Activated T-cell treated with anti-CD3 and anti-CD28 coated beads, Interleukin-2, amount 50 U/mL, for 4 hours (primary cell): ENCODE measurements at regions not wholly inside any gene's neighbourhood (a gene's known extent, or its start where the extent isn't known, plus 50 kb on each side); places are given as distances from the start of the nearest gene placed in this dataset.

Experiments used
- ATAC-seq, 2 donors: fragments of 200-7000 bp; cut with Tn5 transposase; one replicate each; pipeline ENCODE4 v1.10.0; 2021
- DNase-seq: peaks from one replicate; pipeline ENCODE4 v3.0.0-alpha.2; 2020
- H3K27me3 Mint-ChIP-seq: one replicate; pipeline ENCODE4 v1.8.0; 2021; ENCODE audit warnings: low read depth, mixed read lengths
- H3K36me3 Mint-ChIP-seq: one replicate; pipeline ENCODE4 v1.8.0; 2022; ENCODE audit warnings: mixed read lengths; ENCODE audit not compliant: insufficient read depth
- H3K4me1 Mint-ChIP-seq: one replicate; pipeline ENCODE4 v1.8.0; 2021; ENCODE audit warnings: low read depth, mixed read lengths
- H3K4me3 Mint-ChIP-seq: one replicate; pipeline ENCODE4 v1.8.0; 2021; ENCODE audit warnings: mild to moderate bottlenecking, moderate library complexity, mixed read lengths
- H3K9me3 Mint-ChIP-seq: one replicate; pipeline ENCODE4 v1.8.0; 2021; ENCODE audit warnings: mixed read lengths

DNA sequence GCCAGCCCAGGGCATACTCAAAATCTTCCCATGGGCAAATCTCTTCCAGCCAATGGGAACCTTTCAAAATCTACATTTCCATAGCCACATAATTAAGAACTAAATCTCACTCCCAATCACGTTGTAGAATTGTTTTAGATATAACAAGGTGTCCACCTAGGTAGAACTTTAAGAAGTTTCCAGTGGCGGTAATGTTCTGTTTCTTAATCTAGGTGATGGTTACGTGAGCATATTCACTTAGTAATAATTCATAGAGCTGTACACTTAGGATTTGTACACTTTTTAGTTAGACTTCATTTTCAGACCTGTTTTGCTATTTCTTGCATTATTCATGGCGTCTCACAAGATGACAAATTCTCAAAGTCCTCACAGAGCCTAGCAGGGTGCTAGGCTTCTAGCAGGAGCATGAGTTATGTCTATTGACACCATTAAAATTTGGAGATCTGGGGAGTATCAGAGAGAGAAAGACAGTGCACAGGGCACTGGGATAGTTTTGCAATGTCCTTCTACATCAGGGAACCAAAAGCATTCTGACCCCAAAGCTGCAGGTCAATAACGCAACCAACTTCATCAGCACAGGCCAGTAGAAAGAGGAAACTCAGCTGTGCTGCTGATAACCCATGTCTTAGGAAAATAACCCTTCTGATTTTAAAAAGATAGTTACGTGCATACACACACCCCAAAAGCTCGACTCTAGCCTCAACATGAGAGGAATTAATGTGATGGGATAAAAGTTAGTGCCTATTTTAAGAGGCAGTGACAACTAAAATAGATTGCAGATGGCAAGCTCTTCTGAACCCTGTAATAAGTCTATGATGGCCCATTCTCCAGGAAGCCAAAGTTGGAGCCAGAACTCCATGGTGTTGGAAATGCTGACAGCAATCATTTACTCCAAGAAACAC lies 518.1 kb upstream of the JARID2 start:
- no peak for ATAC-seq
- Mint-ChIP-seq H3K27me3 (no peaks in the 10 kb centered on the region), H3K4me3 (no peak overlapping the region), H3K9me3 (peaks cover 4% of the 10 kb centered on the region), H3K4me1 (peaks cover 70% of the 10 kb centered on the region), H3K36me3 (peaks cover 2% of the 10 kb centered on the region)
- DNase-seq: no peak

DNA sequence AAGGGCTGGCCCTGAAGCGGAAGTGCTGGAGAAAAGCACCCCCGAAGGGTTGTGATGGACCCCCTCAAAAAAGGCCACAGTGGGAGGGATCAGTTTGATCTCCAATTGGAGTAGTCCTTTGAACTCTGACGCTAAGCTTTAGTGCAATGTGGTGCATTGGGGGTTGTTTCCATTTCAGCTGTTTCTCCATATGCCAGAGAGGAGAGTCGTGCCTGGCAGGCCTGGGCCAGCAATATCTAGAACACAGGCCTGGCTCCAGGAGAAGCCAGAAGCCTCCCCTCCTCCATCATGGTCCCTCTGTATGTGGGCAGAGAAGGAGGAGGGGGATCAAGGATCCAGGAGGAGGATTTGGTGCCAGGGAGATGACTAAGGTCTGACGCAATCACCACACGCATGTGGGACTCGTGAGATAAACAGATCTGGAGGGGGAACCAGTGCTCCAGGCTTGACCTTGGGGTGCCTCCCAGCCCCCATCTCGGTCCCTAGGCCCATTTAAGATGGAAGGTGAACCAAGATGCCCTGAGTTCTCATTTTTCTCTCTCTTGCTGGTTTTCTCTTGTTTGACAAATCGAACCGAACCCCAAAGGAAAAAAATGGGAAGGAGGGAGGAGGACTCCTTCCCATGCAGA lies 517.4 kb upstream of the JARID2 start:
- Mint-ChIP-seq H3K27me3 (no peaks in the 10 kb centered on the region), H3K4me1 (peaks cover 70% of the 10 kb centered on the region), H3K36me3 (peaks cover 2% of the 10 kb centered on the region), H3K4me3 (no peak overlapping the region), H3K9me3 (peaks cover 1% of the 10 kb centered on the region)
- DNase-seq: no peak
- no peak for ATAC-seq

DNA sequence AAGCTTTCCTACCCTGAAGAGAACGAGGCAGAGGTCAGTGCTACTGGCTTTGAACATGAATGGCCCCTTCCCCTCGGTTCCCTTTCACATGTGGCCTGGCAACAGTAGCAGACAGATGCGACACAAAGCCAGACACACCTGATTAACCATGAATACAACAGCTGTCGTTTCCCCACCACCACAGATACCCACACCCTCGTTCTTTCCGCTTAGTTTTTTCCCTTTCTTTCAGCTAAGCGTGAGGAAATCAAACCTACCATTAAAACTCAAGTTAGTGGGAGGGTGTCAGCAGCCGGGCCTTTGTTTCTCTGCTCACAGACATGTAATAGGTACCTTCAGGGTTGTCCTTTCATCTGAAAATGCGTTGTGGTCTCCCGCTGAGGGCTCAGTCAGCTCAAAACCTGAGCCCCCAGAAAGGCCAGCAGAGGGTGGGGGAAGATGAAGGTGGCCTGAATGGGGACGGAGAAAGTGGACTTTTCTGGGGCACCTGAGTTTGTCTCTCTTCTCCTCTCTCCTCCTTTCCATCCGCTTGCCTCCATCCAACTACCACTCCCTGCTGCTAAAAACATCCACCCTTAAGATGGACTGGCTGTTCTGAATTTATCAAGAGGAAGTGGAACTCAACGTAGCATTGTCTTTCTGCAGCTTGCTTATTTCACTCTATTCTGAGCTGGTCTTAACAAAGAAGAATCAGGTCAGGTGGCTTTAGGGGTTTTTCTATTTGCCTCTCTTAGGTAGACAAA lies 516.6 kb upstream of the JARID2 start:
- peak overlapping the region; percentile 37 for H3K4me3 Mint-ChIP-seq
- DNase-seq: no peak

DNA sequence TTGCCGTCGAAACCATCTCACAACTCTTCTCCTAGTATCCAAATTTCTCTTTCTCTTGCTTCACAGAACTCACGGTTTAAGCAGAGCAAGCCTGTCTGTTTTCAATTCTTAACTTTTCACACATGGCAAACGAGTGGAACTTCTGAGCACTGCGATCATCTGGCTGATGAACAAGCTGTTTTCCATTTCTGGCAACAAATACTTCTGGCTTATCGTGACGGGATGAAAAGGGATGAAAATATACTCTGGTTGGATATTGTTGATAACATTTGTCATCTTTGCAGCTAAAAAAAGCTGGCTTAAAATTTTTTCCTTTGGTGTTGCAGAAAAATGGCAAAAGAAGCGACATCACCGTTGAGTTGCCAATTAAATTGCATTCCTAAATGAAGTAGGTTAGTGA lies 515.2 kb upstream of the JARID2 start:
- DNase-seq: no peak
- no peak for ATAC-seq
- H3K4me1 Mint-ChIP-seq: peaks cover 87% of the 10 kb centered on the region

More for the DNA sequence above, 516.6 kb upstream of the JARID2 start:
- Mint-ChIP-seq H3K36me3 (peaks cover 2% of the 10 kb centered on the region), H3K9me3 (peaks cover 4% of the 10 kb centered on the region), H3K4me1 (peaks cover 74% of the 10 kb centered on the region), H3K27me3 (no peaks in the 10 kb centered on the region)
- no peak for ATAC-seq

DNA sequence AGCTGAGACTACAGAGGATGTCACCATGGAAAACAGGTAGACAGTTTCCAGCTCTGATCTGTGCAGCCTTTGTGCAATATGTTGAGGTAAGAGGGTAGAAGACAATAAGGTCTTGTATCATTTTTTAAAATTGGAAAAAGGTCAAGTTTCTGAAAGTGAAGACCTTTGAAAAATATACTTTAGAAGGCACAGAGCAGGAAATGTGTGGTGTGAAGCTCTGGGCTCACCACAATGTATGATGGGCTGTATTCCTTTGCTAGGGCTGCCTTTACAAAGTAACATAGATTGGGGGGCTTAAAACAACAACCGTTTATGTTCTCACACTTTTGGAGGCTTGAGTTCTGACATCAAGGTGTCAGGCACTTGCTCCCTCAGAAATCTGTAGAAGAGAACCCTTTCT lies 514.3 kb upstream of the JARID2 start:
- Mint-ChIP-seq H3K36me3 (peaks cover 2% of the 10 kb centered on the region), H3K4me1 (peaks cover 94% of the 10 kb centered on the region), H3K27me3 (no peaks in the 10 kb centered on the region), H3K9me3 (peaks cover 4% of the 10 kb centered on the region), H3K4me3 (no peak overlapping the region)
- ATAC-seq (no peak), DNase-seq (no peak)

More for the DNA sequence above, 515.2 kb upstream of the JARID2 start:
- Mint-ChIP-seq H3K36me3 (peaks cover 2% of the 10 kb centered on the region), H3K9me3 (peaks cover 4% of the 10 kb centered on the region), H3K4me3 (no peak overlapping the region), H3K27me3 (no peaks in the 10 kb centered on the region)

DNA sequence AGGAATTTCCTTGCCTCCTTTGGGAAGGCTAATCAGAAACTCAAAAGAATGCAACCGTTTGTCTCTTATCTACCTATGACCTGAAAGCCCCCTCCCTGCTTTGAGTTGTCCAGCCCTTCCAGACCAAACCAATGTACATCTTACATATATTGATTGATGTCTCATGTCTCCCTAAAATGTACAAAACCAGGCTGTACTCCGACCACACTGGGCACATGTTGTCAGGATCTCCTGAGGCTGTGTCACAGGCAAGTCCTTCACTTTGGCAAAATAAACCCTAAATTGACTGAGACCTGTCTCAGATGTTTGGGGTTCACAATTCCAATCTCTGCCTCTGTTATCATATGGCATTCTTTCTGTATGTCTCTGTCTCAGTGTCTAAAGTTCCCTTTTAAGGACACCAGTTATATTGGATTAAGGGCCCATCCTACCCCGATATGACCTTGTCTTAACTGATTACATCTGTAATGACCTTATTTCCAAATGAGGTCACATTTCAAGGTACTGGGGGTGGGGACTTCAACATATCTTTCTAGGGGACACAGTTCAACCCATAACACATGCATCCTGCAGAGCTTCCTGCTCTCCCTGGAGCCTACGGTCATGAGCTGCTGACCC lies 513.5 kb upstream of the JARID2 start:
- ATAC-seq (no peak), DNase-seq (no peak)
- Mint-ChIP-seq H3K9me3 (peaks cover 4% of the 10 kb centered on the region), H3K4me1 (peaks cover 94% of the 10 kb centered on the region), H3K4me3 (peak overlapping the region; percentile 27), H3K36me3 (peaks cover 2% of the 10 kb centered on the region), H3K27me3 (no peaks in the 10 kb centered on the region)

DNA sequence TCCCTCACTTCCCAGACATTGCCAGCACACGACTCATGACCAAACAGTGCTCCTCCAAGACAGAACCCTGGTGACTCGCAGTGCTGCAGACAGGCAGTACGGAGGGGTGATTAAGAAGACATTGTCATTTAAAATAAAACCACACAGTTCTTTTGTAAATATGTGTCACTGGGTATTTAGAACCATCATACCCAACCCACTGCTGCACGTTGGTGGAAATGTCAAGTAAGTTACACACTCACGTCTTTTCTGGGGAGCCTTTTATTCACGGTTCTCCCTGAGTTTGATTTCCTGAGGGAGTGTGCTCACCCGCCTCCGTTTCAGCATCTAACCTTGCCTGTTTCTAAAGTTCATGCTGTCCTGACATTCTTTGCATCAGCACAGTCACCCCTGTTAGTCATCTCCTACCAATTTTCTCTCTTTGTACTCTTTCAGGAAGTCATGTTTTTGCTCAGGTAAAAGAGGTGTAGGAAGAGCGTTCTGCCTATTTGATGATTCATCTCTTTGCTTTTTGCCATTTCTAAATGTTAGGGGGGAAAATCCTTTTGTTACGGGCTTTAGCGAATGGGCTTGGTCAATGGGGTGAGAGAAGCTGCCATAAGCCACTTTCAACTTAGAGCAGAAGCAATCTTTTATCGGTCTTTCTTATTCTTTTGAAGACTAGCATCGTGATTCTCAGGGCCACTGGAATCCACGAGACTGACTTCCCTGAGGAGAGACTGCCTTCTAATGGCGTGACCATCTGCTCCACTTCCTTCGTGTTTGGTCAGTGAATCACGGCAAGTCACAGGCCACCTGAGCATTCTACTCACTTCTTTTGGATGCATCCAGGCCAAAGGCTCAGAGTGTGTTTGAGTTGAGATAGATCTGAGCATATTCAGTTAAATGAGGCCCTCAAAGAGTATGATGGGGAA lies 512.8 kb upstream of the JARID2 start:
- Mint-ChIP-seq H3K9me3 (peaks cover 4% of the 10 kb centered on the region), H3K4me3 (peak overlapping the region; percentile 74), H3K36me3 (peaks cover 2% of the 10 kb centered on the region), H3K27me3 (no peaks in the 10 kb centered on the region), H3K4me1 (peaks cover 96% of the 10 kb centered on the region)
- peak; percentile 79 to 81 for ATAC-seq
- DNase-seq: peak; percentile 63

DNA sequence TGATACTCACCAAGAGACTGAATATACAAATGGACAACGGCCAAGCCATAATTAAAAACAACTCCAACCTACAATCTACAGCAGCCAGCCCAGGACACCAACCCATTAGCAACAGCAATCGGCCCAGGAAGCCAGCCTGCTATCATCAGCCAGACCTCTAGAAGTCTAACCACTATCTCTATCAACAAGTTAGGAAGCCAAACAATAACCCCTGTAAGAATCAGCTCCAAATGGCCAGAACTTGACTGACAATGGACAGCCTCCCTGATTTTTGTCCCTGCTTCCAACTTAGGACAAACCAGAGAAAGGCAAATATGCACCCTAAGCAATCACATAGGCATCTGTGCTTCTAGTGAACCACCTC lies 511.8 kb upstream of the JARID2 start:
- Mint-ChIP-seq H3K4me1 (peaks cover 96% of the 10 kb centered on the region), H3K27me3 (no peaks in the 10 kb centered on the region), H3K9me3 (peaks cover 4% of the 10 kb centered on the region), H3K36me3 (peaks cover 2% of the 10 kb centered on the region), H3K4me3 (peak overlapping the region; percentile 74)
- DNase-seq: no peak
- no peak for ATAC-seq

DNA sequence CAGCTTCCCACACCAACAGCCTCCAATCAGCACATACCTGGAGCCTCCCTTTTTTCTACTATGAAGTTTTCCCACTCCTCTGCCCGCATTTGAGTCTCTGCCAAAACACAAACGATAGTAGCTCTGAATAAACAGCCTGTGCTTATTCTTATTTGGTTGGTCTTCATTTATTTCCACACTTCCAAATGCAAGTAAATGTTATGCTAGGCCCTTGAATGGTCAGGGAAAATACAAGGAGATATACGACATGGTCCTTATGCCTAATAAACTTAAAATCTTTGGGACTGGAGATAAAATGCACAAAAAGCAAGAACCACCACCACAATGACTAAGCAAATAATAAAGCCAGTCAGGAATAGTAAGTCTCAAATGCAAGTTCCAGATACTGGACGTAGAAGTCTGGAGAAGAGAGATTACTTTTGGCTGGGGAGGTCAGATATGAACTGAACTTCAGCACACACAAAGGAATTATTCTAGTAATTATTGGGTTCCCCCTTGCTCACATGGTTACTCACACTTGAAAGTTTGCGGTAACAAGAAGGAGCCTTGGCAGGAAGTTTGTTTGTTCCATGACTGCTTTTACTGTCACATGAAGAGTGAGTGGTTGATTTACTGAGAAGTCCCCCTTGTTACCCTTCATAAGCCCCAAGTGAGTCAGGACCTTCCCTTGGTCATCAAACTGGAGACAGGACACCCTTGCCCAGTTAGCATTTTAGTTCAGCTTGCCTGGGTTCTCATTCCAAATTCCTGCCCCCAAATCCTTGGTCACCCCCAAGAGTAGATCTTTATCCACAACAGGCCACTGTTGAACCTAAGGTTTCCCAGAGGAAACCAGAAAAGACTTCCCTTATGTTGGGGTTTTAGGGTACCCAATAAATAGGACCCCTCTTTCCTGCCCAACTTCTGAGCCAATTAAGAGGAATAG lies 511.2 kb upstream of the JARID2 start:
- DNase-seq (peak; percentile 29), ATAC-seq (peak; percentile 47 to 52)
- peaks cover 95% of the 10 kb centered on the region for H3K4me1 Mint-ChIP-seq
- H3K27me3 Mint-ChIP-seq: no peaks in the 10 kb centered on the region
- peak overlapping the region; percentile 74 for H3K4me3 Mint-ChIP-seq
- peaks cover 6% of the 10 kb centered on the region for H3K36me3 Mint-ChIP-seq
- peaks cover 7% of the 10 kb centered on the region for H3K9me3 Mint-ChIP-seq

DNA sequence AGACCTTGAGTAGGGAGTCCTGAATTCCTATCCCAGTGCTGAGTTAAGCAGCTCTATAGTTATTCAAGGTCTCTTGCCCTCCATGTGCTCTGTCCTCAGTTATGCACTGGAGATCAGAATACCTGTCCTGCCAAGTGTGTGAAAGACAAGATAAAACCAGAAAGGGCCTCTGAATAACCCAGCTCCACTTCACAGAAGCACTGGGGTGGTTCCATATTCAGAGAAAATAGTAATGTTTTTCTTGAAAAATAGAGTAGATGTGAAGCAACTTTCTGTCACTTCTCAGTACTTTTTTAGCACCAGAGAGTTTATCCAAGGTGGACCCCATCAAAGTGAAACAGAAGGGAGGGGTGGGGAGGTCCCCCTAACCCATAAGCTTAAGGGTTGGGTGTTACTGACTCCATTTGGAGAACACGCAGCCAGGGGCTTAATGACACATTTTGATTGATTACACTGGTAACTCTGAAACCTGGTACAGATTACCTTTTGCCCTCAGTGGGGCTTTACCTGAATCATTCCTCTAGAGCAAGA lies 509.8 kb upstream of the JARID2 start:
- H3K4me3 Mint-ChIP-seq: no peak overlapping the region

DNA sequence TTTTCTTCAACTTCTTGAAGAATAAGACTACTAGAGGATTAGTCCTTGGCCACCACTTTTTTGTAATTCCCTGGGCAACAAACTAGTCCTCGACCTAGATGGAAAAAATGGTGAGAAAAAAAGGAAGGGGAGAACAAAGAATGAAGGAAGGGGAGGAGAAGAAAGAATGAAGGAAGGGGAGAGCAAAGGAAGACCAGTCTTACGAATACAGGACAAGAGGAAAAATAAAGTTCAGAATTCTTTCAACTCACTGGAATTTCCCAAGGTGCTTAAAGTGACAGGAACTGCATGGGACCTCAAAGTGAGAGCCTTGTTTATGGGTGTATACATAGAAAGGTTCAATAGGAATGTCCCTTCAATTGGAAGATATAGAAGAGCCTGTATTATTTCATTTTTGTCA lies 509.3 kb upstream of the JARID2 start:
- Mint-ChIP-seq H3K36me3 (peaks cover 4% of the 10 kb centered on the region), H3K27me3 (no peaks in the 10 kb centered on the region), H3K4me3 (no peak overlapping the region), H3K4me1 (peaks cover 79% of the 10 kb centered on the region), H3K9me3 (peaks cover 7% of the 10 kb centered on the region)
- DNase-seq: no peak
- ATAC-seq: no peak

More for the DNA sequence above, 509.8 kb upstream of the JARID2 start:
- peaks cover 84% of the 10 kb centered on the region for H3K4me1 Mint-ChIP-seq
- peaks cover 7% of the 10 kb centered on the region for H3K9me3 Mint-ChIP-seq
- ATAC-seq (peak; percentile 2 to 3), DNase-seq (no peak)
- peaks cover 4% of the 10 kb centered on the region for H3K36me3 Mint-ChIP-seq
- H3K27me3 Mint-ChIP-seq: no peaks in the 10 kb centered on the region

DNA sequence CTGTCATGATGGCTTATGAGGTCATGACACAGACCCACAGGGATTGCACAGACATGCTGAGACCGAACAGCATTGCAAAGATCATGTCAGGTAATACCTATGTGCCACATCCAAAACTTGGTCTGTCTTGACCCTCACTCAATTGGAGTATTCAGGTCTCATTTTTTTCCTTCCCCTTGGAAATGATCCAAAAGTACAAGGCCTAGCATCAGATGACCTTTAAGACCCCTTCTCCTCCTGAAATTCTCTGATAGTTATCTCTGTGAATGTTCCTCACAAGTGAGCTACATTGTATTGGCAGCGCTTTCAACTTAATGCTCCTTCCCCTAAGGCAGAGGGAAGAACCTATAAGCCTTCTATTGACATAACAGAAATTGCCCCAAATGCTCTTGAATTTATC lies 507.4 kb upstream of the JARID2 start:
- Mint-ChIP-seq H3K4me3 (no peak overlapping the region), H3K36me3 (peaks cover 4% of the 10 kb centered on the region), H3K4me1 (peaks cover 76% of the 10 kb centered on the region), H3K27me3 (no peaks in the 10 kb centered on the region), H3K9me3 (peaks cover 11% of the 10 kb centered on the region)
- ATAC-seq: no peak
- no peak for DNase-seq
